ENCODE measurements at regions not wholly inside any gene's neighbourhood (a gene's known extent, or its start where the extent isn't known, plus 50 kb on each side); places are given as distances from the start of the nearest gene placed in this dataset.
"Not testable (repeated sequence)": the region's sequence is repeated elsewhere in the genome, so short reads cannot be mapped to it uniquely, and the experiment has no call there.

GRCh38 chr21:15932726-15933125, 202.9 kb downstream of the USP25 start:
- FAIRE-seq = no peak

- FAIRE-seq = no peak
These were observed 205.7 kb downstream of the USP25 start for GRCh38 chr21:15935530-15935929.

DNA sequence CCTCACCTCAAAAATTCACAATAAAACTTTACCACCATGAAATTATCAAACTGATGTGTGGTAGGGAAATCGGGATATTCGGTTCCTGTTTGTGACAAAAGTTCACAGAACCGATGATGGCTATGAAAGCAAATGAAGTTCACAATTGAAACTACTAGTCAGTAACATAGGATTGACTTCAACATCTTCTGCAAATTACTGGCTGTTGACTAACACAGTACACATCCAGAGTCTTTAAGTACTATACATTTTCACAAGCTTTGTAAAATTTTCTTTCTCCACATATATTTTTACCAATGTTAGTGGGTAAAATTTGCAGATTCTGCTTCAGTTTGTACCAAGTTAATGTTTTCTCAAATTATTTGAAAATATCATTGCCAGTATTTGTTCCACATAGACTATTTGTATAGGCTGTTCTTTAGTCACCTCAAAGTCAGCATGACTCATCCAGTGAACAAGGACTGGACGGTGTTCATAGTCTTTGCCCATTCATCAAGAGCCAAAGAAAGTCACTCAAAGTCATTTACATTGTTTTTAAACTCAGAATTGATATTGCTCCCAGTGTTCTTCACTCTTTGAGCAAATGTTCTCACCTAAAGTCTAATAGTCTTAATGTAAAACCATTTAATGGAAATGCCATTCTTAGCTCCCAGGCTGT, 213.4 kb downstream of the USP25 start:
- FAIRE-seq = no peak

DNA sequence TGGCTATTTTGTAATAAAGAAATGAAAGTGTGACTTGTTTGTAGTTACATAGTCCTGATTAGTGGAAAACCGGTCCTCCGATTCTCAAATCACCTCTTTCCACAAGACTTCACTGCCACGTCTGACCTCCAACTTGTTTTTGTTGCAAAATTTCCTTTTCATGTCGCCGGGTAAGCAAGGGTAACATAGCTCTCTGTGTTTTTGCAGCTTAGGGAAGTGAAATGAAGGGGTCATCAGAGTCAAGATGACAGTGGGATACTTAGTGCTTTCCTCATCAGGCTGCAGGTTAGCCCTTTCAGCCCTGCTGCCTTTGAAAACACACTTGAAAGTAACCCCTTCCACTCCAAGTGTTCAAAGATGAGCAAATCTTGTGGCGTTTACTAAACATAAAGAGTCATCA, 217.9 kb downstream of the USP25 start:
- FAIRE-seq = no peak

- FAIRE-seq = no peak
These were observed 223.9 kb downstream of the USP25 start for GRCh38 chr21:15953551-15954116.

DNA sequence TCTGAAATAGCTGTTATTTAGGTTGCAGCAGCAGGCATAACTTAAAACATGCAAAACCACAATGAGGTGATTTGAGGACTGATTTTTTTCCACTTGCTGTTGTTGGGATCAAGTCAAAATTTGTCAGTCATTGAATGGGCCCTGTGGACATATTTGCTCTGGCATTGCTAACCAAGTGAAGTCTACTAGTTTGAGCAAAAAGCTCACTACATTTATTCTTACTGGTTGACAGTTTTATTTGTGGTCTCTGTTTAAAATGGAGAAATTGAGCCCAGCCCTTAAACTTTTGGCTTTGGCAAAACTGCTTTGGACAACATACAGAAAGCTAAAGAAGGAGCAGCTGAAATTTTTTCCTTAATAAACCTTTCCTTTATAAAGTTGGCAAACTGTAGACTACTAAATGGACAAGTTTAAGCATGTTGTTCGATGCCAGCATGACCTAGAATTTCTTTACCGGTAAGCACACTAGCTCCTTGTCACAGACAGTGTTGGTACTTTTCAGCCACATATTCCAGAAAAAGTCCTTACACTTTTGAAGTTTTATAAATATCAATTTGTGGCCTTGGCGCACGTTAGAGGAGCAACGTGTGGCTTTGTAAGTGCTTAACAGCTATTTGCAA, 234.6 kb downstream of the USP25 start:
- FAIRE-seq = no peak

- no peak for FAIRE-seq
These were observed 236.4 kb downstream of the USP25 start for GRCh38 chr21:15966231-15966630.

DNA sequence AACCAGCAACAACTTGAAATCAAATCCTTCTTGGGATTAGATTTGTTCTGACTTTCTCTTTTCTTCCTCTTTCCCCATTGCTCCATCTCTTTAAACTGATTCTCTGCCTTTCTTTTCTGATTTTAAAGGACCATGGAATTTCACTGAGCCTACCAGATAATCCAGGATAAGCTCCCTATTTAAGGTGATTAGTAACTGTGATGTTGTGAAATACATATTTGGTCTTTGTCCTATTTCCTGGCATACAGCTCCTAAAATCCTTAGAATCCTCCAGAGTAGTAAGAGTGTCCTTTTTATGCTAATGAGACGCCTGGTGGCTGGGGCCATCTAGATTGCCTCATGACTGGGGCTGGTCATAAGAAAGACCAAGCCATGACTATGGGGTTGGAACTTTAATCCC, 236.9 kb downstream of the USP25 start:
- no peak for FAIRE-seq

- no peak for FAIRE-seq
These were observed 237.9 kb downstream of the USP25 start for GRCh38 chr21:15967661-15968060.

- no peak for FAIRE-seq
These were observed 239.1 kb downstream of the USP25 start for GRCh38 chr21:15968776-15969310.

GRCh38 chr21:15976807-15977206, 247.0 kb downstream of the USP25 start:
- no peak for FAIRE-seq

- no peak for FAIRE-seq
These were observed 248.5 kb downstream of the USP25 start for GRCh38 chr21:15978215-15978738.

DNA sequence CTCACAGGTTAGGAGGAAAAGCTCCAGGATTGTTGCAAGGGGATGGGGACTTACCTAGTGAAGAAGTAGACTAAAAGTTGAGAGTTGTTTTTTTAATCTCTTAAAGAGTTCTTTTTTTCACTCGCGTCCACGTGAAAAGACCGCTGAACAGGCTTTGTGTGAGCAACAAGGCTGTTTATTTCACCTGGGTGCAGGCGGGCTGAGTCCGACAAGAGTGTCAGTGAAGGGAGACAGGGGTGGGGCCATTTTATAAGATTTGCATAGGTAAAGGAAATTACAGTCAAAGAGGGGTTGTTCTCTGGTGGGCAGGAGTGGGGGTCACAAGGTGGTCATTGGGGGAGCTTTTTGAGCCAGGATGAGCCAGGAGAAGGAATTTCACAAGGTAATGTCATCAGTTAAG, 249.7 kb downstream of the USP25 start:
- FAIRE-seq = not testable (repeated sequence)

DNA sequence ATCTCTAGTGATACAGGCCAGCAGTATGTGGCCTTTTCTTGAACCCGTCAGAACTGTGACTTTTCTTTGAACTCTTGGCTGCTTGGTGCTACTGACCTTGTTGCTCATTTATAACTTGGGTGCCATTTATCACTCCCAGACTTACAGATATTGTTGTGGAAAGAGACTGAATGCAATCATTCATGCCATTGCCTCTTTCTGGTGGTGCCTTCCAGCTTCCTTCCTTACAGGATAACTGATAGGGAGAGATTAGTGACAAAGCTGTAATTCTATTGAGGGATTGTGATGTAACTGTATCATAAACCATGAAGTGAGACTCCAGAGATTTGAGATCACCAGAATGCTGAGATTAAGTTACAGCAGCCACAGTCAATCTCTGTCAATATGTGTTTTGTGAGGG, 256.5 kb downstream of the USP25 start:
- FAIRE-seq = no peak

GRCh38 chr21:15992171-15992570, 262.4 kb downstream of the USP25 start:
- FAIRE-seq = no peak

GRCh38 chr21:15993951-15994350, 264.2 kb downstream of the USP25 start:
- no peak for FAIRE-seq

- FAIRE-seq = no peak
These were observed 270.0 kb downstream of the USP25 start for GRCh38 chr21:15999741-16000140.

- peak; percentile 30 for FAIRE-seq
These were observed 273.2 kb downstream of the USP25 start for GRCh38 chr21:16002874-16003466.

DNA sequence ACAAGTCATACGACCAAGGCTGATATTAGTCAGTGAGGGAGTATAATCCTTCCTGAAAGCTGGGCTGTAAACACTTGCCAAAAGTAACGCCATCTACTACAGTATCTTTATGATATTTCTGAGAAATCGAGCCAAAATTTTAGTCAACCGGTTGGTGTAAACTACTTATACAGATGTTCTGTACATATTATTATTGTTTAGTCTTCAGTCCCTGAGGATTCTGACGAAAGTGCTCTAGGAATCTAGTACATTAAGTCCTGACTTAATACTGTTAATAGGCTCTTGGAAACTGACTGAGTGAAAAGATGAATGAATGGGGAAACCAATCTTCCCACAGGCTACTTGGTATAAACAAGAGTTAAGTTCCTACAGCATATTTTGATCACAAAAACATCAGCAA, 274.3 kb downstream of the USP25 start:
- FAIRE-seq = no peak

GRCh38 chr21:16004523-16004922, 274.7 kb downstream of the USP25 start:
- FAIRE-seq = no peak

GRCh38 chr21:16005996-16006395, 276.2 kb downstream of the USP25 start:
- FAIRE-seq = no peak

DNA sequence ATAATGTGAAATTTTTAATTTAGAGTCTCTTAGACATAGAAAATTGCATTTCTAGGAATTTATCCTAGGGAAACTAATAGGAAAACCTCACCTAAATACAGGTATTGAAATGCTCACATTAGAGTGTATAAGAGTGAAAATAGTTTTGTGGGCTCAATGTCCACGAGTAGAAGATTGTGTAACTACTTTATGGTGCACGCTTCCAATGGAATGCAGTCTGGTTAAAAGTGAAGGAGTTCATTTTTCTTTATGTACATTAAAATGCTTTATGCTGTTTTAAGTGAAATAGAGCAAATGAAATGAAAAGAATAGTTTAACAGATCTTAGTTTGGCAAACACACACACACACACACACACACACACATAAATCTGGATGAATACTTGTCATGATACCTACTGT, 278.2 kb downstream of the USP25 start:
- no peak for FAIRE-seq

GRCh38 chr21:16011719-16012118, 281.9 kb downstream of the USP25 start:
- FAIRE-seq = no peak

DNA sequence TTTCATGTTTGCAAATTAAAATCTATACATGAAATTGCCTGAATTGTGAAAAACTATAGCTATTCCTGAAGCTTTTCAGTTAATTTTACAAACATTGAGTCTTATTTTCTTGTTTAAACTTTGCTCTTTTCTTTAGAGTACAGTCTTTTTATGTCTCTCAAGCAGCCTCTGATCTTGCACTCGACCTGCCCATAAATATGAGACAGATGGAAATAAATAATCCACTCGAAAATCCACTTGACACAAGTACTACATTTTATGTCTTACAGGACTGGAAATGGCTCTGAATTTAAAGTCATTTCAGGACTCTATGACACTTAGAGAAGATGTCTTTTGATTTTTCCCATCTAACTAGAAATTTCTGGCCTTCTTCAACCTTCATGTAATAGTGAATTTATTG, 283.8 kb downstream of the USP25 start:
- FAIRE-seq = no peak
